Type B pancreatic cell (in vitro differentiated cells): ENCODE measurements at regions not wholly inside any gene's neighbourhood (a gene's known extent, or its start where the extent isn't known, plus 50 kb on each side); places are given as distances from the start of the nearest gene placed in this dataset.

Source experiments
- DNase-seq: peaks from one replicate; pipeline ENCODE4 v3.0.0; 2021; ENCODE audit warnings: mixed read lengths; ENCODE audit not compliant: unreplicated experiment; ENCODE audit errors: extremely low spot score
- H3K27ac Mint-ChIP-seq: 2 replicates; pipeline ENCODE4 v1.8.0; 2021; ENCODE audit warnings: mild to moderate bottlenecking, mixed read lengths
- H3K27me3 Mint-ChIP-seq: 2 replicates; pipeline ENCODE4 v1.8.0; 2021; ENCODE audit warnings: mixed read lengths
- H3K36me3 Mint-ChIP-seq: 2 replicates; pipeline ENCODE4 v1.8.0; 2021; ENCODE audit warnings: mixed read lengths
- H3K4me1 Mint-ChIP-seq: one replicate; pipeline ENCODE4 v1.8.0; 2021; ENCODE audit warnings: mixed read lengths; ENCODE audit not compliant: unreplicated experiment
- H3K4me3 Mint-ChIP-seq: 2 replicates; pipeline ENCODE4 v1.8.0; 2021; ENCODE audit warnings: mild to moderate bottlenecking, mixed read lengths
- H3K9me3 Mint-ChIP-seq: 2 replicates; pipeline ENCODE4 v1.8.0; 2021; ENCODE audit warnings: mixed read lengths
- TF ChIP-seq, protein P1 (sequence below): fragments of 200-600 bp; sonication (generic); conservative IDR thresholded peaks from 2 replicates; pipeline ENCODE4 v1.5.0; 2021; ENCODE audit warnings: antibody characterized with exemption, mild to moderate bottlenecking

DNA sequence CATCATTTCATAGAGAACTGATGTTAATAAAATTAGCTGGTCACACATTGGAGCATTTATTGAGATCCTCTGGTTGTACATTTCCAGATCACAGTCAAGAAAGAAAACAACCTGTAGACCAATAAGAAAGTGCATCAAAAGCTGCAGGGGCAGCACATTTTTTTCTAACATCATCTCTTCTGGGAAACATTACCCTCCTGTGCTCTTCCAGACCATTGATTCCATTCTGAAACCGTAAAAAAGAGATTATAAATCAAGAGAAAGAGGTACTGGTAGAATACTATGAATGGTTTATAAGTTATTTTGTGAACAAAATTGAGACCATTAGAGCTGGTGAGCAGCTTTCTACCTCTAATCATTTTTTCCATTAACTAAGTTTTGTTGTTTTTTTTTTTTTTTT lies 1548.2 kb upstream of the CELF4 start:
- TF ChIP-seq, protein P1, sequence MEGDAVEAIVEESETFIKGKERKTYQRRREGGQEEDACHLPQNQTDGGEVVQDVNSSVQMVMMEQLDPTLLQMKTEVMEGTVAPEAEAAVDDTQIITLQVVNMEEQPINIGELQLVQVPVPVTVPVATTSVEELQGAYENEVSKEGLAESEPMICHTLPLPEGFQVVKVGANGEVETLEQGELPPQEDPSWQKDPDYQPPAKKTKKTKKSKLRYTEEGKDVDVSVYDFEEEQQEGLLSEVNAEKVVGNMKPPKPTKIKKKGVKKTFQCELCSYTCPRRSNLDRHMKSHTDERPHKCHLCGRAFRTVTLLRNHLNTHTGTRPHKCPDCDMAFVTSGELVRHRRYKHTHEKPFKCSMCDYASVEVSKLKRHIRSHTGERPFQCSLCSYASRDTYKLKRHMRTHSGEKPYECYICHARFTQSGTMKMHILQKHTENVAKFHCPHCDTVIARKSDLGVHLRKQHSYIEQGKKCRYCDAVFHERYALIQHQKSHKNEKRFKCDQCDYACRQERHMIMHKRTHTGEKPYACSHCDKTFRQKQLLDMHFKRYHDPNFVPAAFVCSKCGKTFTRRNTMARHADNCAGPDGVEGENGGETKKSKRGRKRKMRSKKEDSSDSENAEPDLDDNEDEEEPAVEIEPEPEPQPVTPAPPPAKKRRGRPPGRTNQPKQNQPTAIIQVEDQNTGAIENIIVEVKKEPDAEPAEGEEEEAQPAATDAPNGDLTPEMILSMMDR = no peak
- Mint-ChIP-seq H3K4me1 (peaks cover 5% of the 10 kb centered on the region), H3K27me3 (no peaks in the 10 kb centered on the region), H3K27ac (no peak overlapping the region), H3K36me3 (no peaks in the 10 kb centered on the region), H3K4me3 (no peak overlapping the region), H3K9me3 (no peaks in the 10 kb centered on the region)
- no peak for DNase-seq

DNA sequence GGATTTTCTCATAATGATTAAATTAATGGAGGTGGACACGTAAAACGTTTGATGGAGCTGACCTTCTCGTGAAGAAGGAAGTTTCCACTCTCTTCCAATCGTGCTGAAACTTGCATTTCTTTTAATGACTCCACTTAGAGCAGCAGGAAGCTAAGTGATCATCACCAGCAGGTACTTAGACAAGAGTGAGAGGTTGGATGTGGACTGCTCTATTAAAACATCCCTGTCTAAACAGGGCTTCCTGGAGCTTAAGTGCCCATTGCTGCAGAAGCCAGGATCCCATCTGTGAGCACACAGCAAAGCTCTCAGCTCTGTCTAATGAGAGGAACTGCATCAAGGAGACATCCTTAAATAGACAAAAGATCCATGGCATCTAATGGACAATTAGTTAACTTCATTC lies 1539.5 kb upstream of the CELF4 start:
- no peak overlapping the region for H3K4me3 Mint-ChIP-seq
- H3K27ac Mint-ChIP-seq = no peak overlapping the region

DNA sequence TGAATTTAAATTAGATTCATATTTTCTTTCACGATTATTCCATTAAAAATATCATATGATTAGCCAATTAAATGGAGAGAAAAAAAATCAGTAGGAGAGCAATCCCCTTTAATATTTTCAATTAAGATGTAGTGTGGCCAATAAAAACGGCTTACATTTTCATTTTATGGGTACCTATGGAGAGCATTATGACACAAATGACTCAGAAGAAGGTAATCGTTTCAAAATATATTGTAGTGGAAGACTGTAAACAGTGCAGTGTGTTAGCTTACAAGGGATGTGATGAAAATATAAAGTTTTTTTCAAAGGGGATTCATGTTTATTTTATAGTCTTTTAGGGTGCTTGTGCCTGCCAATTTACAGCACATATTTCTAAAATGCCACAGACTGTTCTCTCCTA lies 1507.4 kb upstream of the CELF4 start:
- H3K4me3 Mint-ChIP-seq = no peak overlapping the region
- TF ChIP-seq, protein P1 = no peak
- no peaks in the 10 kb centered on the region for H3K4me1 Mint-ChIP-seq
- DNase-seq = no peak
- H3K9me3 Mint-ChIP-seq = no peaks in the 10 kb centered on the region
- H3K27ac Mint-ChIP-seq = no peak overlapping the region
- no peaks in the 10 kb centered on the region for H3K36me3 Mint-ChIP-seq
- no peaks in the 10 kb centered on the region for H3K27me3 Mint-ChIP-seq

More for the DNA sequence above, 1539.5 kb upstream of the CELF4 start:
- TF ChIP-seq, protein P1 = no peak
- no peak for DNase-seq
- H3K36me3 Mint-ChIP-seq = no peaks in the 10 kb centered on the region
- H3K4me1 Mint-ChIP-seq = no peaks in the 10 kb centered on the region
- H3K27me3 Mint-ChIP-seq = no peaks in the 10 kb centered on the region
- H3K9me3 Mint-ChIP-seq = no peaks in the 10 kb centered on the region

DNA sequence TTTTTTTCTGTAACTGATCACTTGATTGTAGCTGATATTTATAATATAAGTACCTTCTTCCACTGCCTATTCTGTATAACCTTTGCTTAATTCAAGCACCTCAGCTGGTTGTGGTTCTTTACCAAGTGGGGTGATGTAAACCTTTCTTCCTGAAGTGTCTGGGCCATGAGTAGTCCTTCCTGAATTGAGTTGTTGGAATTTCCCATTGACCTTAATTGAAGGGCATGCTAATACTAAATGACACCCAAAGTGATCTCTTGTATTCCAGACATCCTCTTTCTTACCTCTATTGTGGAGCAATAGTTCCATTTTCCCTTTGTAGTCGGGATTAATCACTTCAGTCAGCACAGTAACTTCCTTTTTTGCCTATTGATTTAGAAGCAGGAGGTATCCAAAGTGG lies 1496.8 kb upstream of the CELF4 start:
- TF ChIP-seq, protein P1 = no peak
- no peak overlapping the region for H3K4me3 Mint-ChIP-seq
- H3K27ac Mint-ChIP-seq = no peak overlapping the region
- no peaks in the 10 kb centered on the region for H3K9me3 Mint-ChIP-seq
- no peaks in the 10 kb centered on the region for H3K36me3 Mint-ChIP-seq
- H3K4me1 Mint-ChIP-seq = no peaks in the 10 kb centered on the region
- no peak for DNase-seq
- no peaks in the 10 kb centered on the region for H3K27me3 Mint-ChIP-seq

DNA sequence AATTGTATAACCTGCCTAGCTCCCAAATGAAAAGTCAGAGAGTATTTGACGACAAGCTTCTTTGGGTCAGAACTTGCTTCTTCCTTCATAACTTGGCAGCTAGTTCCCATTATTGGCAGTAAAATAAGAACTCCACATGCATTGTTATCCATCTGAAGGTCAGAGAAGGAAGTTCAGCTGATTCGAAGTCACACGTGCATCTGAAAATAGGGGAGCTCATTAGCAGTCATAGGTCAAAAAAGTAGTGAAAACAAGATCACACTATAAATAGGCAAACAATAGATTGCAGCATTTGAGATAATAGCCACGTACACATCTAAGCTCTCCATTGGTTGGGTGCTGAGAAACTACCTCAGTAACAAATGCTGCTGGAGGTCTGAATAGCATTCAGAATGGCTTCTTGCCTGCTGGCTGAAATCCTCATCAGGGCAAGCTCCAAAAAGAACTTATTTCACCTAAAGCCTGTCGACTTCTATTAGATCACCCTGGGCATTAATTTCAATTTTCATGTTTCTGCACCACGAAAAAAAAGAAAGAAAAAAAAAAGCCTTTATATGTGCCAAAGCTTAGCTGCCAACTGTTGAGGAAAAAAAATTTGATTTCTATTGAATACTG lies 1492.9 kb upstream of the CELF4 start:
- no peaks in the 10 kb centered on the region for H3K27me3 Mint-ChIP-seq
- no peak overlapping the region for H3K27ac Mint-ChIP-seq
- no peak overlapping the region for H3K4me3 Mint-ChIP-seq
- H3K36me3 Mint-ChIP-seq = no peaks in the 10 kb centered on the region
- TF ChIP-seq, protein P1 = no peak
- no peaks in the 10 kb centered on the region for H3K9me3 Mint-ChIP-seq
- no peak for DNase-seq
- peaks cover 5% of the 10 kb centered on the region for H3K4me1 Mint-ChIP-seq
